ENCODE measurements at regions not wholly inside any gene's neighbourhood (a gene's known extent, or its start where the extent isn't known, plus 50 kb on each side); places are given as distances from the start of the nearest gene placed in this dataset.

DNA sequence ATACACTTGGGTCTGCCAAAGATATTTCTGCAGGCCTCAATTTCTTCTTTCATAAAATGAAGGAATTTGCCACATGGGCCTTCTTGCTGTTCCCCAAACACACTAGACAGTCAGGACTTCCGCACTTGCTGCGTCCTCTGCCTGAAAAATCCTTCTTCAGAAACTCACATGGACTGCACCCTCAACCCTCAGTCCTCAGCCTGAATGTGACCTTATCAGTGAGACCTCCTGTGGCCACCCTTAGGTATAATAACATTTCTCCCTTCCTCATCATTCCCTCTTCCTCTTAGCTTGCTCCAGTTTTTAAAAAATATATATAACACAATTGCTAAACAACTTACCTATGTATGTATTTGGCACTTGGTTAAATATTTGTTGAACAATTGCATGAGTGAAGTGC is 257.5 kb downstream of the MFSD1 start:
- DNase-seq (ENCODE audit: low read depth, low spot score) = no peak
- H3K4me2 ChIP-seq (ENCODE audit: low read length) = no peak overlapping the region
- ChIA-PET POLR2A (no interaction called here), CTCF (no interaction called here), RAD21 (ENCODE audit: low non-redundant PET in 1 of 2, low total read pairs in 2 of 2, uncharacterized antibody in 2 of 2, unreplicated experiment in 2 of 2) (no interaction called here)
- H3K27me3 ChIP-seq (ENCODE audit: insufficient read depth, low read length) = no peaks in the 10 kb centered on the region
- no peaks in the 10 kb centered on the region for H4K20me1 ChIP-seq (ENCODE audit: insufficient read depth)
- no TSS peak for BruUV-seq (replicated peaks)
- H3K27ac ChIP-seq (ENCODE audit: low read depth, low read length) = no peak overlapping the region
- H3K4me1 ChIP-seq (ENCODE audit: control insufficient read depth in 1 of 2, insufficient read depth in 2 of 2, low read length in 2 of 2) = no peaks in the 10 kb centered on the region
- H3K9me3 ChIP-seq (ENCODE audit: control insufficient read depth in 1 of 2, insufficient read depth in 1 of 2, low read depth in 1 of 2, low read length in 2 of 2) = no peaks in the 10 kb centered on the region
- ATAC-seq = no peak
- TF ChIP-seq, protein P1, sequence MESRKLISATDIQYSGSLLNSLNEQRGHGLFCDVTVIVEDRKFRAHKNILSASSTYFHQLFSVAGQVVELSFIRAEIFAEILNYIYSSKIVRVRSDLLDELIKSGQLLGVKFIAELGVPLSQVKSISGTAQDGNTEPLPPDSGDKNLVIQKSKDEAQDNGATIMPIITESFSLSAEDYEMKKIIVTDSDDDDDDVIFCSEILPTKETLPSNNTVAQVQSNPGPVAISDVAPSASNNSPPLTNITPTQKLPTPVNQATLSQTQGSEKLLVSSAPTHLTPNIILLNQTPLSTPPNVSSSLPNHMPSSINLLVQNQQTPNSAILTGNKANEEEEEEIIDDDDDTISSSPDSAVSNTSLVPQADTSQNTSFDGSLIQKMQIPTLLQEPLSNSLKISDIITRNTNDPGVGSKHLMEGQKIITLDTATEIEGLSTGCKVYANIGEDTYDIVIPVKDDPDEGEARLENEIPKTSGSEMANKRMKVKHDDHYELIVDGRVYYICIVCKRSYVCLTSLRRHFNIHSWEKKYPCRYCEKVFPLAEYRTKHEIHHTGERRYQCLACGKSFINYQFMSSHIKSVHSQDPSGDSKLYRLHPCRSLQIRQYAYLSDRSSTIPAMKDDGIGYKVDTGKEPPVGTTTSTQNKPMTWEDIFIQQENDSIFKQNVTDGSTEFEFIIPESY (IDR thresholded peaks at IDR 0.05; ENCODE audit: extremely low read depth, insufficient replicate concordance, low read length) = no peak
- TF ChIP-seq, protein P2, sequence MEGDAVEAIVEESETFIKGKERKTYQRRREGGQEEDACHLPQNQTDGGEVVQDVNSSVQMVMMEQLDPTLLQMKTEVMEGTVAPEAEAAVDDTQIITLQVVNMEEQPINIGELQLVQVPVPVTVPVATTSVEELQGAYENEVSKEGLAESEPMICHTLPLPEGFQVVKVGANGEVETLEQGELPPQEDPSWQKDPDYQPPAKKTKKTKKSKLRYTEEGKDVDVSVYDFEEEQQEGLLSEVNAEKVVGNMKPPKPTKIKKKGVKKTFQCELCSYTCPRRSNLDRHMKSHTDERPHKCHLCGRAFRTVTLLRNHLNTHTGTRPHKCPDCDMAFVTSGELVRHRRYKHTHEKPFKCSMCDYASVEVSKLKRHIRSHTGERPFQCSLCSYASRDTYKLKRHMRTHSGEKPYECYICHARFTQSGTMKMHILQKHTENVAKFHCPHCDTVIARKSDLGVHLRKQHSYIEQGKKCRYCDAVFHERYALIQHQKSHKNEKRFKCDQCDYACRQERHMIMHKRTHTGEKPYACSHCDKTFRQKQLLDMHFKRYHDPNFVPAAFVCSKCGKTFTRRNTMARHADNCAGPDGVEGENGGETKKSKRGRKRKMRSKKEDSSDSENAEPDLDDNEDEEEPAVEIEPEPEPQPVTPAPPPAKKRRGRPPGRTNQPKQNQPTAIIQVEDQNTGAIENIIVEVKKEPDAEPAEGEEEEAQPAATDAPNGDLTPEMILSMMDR (IDR thresholded peaks at IDR 0.05 in 2 of 3, conservative IDR thresholded peaks at IDR 0.05 in 1 of 3; ENCODE audit: borderline replicate concordance in 1 of 3, insufficient read depth in 1 of 3, low read depth in 2 of 3, low read length in 2 of 3) = 0 out of 6 replicates have a peak, but pooled peaks of 1 of the 3 experiments have one; percentile 3
- H2AFZ ChIP-seq (ENCODE audit: low read depth, low read length, poor library complexity, severe bottlenecking) = no peak overlapping the region
- no peaks in the 10 kb centered on the region for H3K36me3 ChIP-seq (ENCODE audit: control insufficient read depth in 1 of 2, insufficient read depth in 2 of 2, low read length in 2 of 2)
- no peak overlapping the region for H3K9ac ChIP-seq (ENCODE audit: low read length)
- H3K79me2 ChIP-seq (ENCODE audit: insufficient read depth, low read length) = no peaks in the 10 kb centered on the region
- intact Hi-C loops (cut with micrococcal nuclease) = no loop called here
- H3K4me3 ChIP-seq (replicated peaks in 1 of 2; ENCODE audit: low read depth in 1 of 2, low read length in 2 of 2) = no peak overlapping the region
- H3K9me2 ChIP-seq (ENCODE audit: insufficient read depth) = no peaks in the 10 kb centered on the region

DNA sequence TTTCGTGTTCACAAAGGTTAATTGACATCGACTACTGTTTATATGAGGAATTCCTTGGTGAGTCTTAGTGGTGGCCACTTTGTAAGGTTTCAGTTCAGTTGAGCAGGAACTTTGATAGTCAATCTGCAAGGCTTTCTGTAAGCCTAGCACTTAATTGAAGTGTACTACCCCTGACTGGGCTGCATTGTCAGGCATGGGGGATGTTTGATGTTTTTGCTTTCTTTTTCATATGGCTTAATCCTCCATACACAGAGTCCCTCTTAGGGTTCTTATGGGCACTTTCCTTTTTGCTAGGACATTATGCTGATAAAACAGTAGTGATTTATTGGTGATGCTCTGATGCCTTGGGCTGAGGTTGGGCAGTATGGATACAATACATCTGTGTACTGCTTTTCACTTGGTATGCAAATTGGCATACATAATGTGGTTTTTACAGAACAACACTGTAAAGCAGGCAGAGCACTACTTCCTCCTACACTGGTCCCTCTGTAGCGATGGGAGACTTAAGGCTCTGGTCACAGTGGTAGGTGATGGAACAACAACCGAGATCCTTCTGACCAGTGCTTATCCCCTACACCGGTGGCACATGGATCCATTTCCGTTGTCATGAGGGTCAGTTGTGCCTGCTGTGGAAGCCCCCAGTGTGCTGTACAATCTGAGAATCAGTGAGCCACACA is 261.0 kb downstream of the MFSD1 start:
- H3K27me3 ChIP-seq (ENCODE audit: insufficient read depth, low read length) = no peaks in the 10 kb centered on the region
- H3K9ac ChIP-seq (ENCODE audit: low read length) = no peak overlapping the region
- RAD21 ChIA-PET (ENCODE audit: low non-redundant PET in 1 of 2, low total read pairs in 2 of 2, uncharacterized antibody in 2 of 2, unreplicated experiment in 2 of 2) = no interaction called here
- no peak overlapping the region for H3K27ac ChIP-seq (ENCODE audit: low read depth, low read length)
- H3K4me3 ChIP-seq (replicated peaks in 1 of 2; ENCODE audit: low read depth in 1 of 2, low read length in 2 of 2) = no peak overlapping the region
- POLR2A ChIA-PET = no interaction called here
- CTCF ChIA-PET = no interaction called here
- no peaks in the 10 kb centered on the region for H4K20me1 ChIP-seq (ENCODE audit: insufficient read depth)
- intact Hi-C loops (cut with micrococcal nuclease) = no loop called here
- no peaks in the 10 kb centered on the region for H3K9me2 ChIP-seq (ENCODE audit: insufficient read depth)
- DNase-seq (ENCODE audit: low read depth, low spot score) = no peak
- no peaks in the 10 kb centered on the region for H3K4me1 ChIP-seq (ENCODE audit: control insufficient read depth in 1 of 2, insufficient read depth in 2 of 2, low read length in 2 of 2)
- no peaks in the 10 kb centered on the region for H3K9me3 ChIP-seq (ENCODE audit: control insufficient read depth in 1 of 2, insufficient read depth in 1 of 2, low read depth in 1 of 2, low read length in 2 of 2)
- H3K4me2 ChIP-seq (ENCODE audit: low read length) = no peak overlapping the region
- H3K79me2 ChIP-seq (ENCODE audit: insufficient read depth, low read length) = no peaks in the 10 kb centered on the region
- no TSS peak for BruUV-seq (replicated peaks)
- H3K36me3 ChIP-seq (ENCODE audit: control insufficient read depth in 1 of 2, insufficient read depth in 2 of 2, low read length in 2 of 2) = no peaks in the 10 kb centered on the region
- no peak overlapping the region for H2AFZ ChIP-seq (ENCODE audit: low read depth, low read length, poor library complexity, severe bottlenecking)
- no peak for ATAC-seq
- TF ChIP-seq EGR1 (IDR thresholded peaks at IDR 0.05; ENCODE audit: low read depth) (no peak), SRF (IDR thresholded peaks at IDR 0.05; ENCODE audit: low read depth) (no peak), EZH2phosphoT487 (IDR thresholded peaks at IDR 0.05; ENCODE audit: borderline replicate concordance) (no peak), ELF1 (IDR thresholded peaks at IDR 0.05; ENCODE audit: borderline replicate concordance, low read depth) (no peak), SP1 (IDR thresholded peaks at IDR 0.05; ENCODE audit: low read depth) (no peak), POLR2AphosphoS5 (IDR thresholded peaks at IDR 0.05; ENCODE audit: low read depth, low read length) (no peak), TCF7L2 (IDR thresholded peaks at IDR 0.05; ENCODE audit: borderline replicate concordance, extremely low read depth, insufficient read depth, insufficient read length) (no peak), EZH2 (IDR thresholded peaks at IDR 0.05) (no peak), ZFX (IDR thresholded peaks at IDR 0.05) (no peak), CBX3 (IDR thresholded peaks at IDR 0.05; ENCODE audit: low read depth) (no peak), RAD21 (IDR thresholded peaks at IDR 0.05; ENCODE audit: low read depth) (no peak), YY1 (IDR thresholded peaks at IDR 0.05; ENCODE audit: extremely low read depth, insufficient replicate concordance, low read depth, low read length) (no peak)
- TF ChIP-seq, protein P3, sequence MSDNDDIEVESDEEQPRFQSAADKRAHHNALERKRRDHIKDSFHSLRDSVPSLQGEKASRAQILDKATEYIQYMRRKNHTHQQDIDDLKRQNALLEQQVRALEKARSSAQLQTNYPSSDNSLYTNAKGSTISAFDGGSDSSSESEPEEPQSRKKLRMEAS (IDR thresholded peaks at IDR 0.05) = no peak

All from HCT116 (cell line).